HL-60 (cell line): ENCODE measurements at regions not wholly inside any gene's neighbourhood (a gene's known extent, or its start where the extent isn't known, plus 50 kb on each side); places are given as distances from the start of the nearest gene placed in this dataset.

Experiments
- DNase-seq, 2 experiments: peaks; one replicate each; pipeline ENCODE4 v3.0.0-alpha.2; 2010 to 2020; ENCODE audit warnings: low read depth in 1 of 2, low spot score in 1 of 2
- H3K27ac ChIP-seq: fragments of 250-450 bp; sonication (Bioruptor Pico); replicated peaks from 2 replicates; pipeline ENCODE4 v1.5.1; 2020; ENCODE audit warnings: mild to moderate bottlenecking, moderate library complexity
- H3K27me3 ChIP-seq: fragments of 250-450 bp; sonication (Bioruptor Pico); 2 replicates; pipeline ENCODE4 v1.5.1; 2021; ENCODE audit warnings: mild to moderate bottlenecking, moderate library complexity; ENCODE audit not compliant: insufficient read depth, poor library complexity, severe bottlenecking
- H3K4me3 ChIP-seq: replicated peaks from 2 replicates; pipeline ENCODE4 v1.5.1; 2011; ENCODE audit warnings: mild to moderate bottlenecking, control low read depth, low read length; ENCODE audit not compliant: insufficient read depth
- GABPA ChIP-seq: IDR thresholded peaks from 2 replicates; pipeline ENCODE4 v1.6.1; 2012; ENCODE audit warnings: low read depth
- POLR2AphosphoS5 ChIP-seq: IDR thresholded peaks from 2 replicates; pipeline ENCODE4 v1.6.1; 2012; ENCODE audit warnings: low read depth
- SPI1 ChIP-seq: IDR thresholded peaks from 2 replicates; pipeline ENCODE4 v1.6.1; 2012; ENCODE audit warnings: low read depth, mild to moderate bottlenecking, borderline replicate concordance
- TF ChIP-seq, protein P1 (sequence below): IDR thresholded peaks from one replicate; pipeline ENCODE4 v1.5.1; 2011; ENCODE audit warnings: low read length, control low read depth, inconsistent platforms; ENCODE audit not compliant: insufficient read depth
- TF ChIP-seq, protein P2 (sequence below): IDR thresholded peaks from 2 replicates; pipeline ENCODE4 v1.6.1; 2012; ENCODE audit warnings: low read depth; ENCODE audit not compliant: insufficient replicate concordance

GRCh38 chr12:114123108-114123507 is 157.0 kb upstream of the RBM19 start:
- TF ChIP-seq, protein P1, sequence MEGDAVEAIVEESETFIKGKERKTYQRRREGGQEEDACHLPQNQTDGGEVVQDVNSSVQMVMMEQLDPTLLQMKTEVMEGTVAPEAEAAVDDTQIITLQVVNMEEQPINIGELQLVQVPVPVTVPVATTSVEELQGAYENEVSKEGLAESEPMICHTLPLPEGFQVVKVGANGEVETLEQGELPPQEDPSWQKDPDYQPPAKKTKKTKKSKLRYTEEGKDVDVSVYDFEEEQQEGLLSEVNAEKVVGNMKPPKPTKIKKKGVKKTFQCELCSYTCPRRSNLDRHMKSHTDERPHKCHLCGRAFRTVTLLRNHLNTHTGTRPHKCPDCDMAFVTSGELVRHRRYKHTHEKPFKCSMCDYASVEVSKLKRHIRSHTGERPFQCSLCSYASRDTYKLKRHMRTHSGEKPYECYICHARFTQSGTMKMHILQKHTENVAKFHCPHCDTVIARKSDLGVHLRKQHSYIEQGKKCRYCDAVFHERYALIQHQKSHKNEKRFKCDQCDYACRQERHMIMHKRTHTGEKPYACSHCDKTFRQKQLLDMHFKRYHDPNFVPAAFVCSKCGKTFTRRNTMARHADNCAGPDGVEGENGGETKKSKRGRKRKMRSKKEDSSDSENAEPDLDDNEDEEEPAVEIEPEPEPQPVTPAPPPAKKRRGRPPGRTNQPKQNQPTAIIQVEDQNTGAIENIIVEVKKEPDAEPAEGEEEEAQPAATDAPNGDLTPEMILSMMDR, result no peak
- TF ChIP-seq, protein P2, sequence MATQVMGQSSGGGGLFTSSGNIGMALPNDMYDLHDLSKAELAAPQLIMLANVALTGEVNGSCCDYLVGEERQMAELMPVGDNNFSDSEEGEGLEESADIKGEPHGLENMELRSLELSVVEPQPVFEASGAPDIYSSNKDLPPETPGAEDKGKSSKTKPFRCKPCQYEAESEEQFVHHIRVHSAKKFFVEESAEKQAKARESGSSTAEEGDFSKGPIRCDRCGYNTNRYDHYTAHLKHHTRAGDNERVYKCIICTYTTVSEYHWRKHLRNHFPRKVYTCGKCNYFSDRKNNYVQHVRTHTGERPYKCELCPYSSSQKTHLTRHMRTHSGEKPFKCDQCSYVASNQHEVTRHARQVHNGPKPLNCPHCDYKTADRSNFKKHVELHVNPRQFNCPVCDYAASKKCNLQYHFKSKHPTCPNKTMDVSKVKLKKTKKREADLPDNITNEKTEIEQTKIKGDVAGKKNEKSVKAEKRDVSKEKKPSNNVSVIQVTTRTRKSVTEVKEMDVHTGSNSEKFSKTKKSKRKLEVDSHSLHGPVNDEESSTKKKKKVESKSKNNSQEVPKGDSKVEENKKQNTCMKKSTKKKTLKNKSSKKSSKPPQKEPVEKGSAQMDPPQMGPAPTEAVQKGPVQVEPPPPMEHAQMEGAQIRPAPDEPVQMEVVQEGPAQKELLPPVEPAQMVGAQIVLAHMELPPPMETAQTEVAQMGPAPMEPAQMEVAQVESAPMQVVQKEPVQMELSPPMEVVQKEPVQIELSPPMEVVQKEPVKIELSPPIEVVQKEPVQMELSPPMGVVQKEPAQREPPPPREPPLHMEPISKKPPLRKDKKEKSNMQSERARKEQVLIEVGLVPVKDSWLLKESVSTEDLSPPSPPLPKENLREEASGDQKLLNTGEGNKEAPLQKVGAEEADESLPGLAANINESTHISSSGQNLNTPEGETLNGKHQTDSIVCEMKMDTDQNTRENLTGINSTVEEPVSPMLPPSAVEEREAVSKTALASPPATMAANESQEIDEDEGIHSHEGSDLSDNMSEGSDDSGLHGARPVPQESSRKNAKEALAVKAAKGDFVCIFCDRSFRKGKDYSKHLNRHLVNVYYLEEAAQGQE, result no peak
- TF ChIP-seq GABPA (no peak), POLR2AphosphoS5 (no peak), SPI1 (no peak)
- Histone ChIP-seq H3K27ac (no peak overlapping the region), H3K27me3 (no peaks in the 10 kb centered on the region), H3K4me3 (no peak overlapping the region)
- no peak for DNase-seq

DNA sequence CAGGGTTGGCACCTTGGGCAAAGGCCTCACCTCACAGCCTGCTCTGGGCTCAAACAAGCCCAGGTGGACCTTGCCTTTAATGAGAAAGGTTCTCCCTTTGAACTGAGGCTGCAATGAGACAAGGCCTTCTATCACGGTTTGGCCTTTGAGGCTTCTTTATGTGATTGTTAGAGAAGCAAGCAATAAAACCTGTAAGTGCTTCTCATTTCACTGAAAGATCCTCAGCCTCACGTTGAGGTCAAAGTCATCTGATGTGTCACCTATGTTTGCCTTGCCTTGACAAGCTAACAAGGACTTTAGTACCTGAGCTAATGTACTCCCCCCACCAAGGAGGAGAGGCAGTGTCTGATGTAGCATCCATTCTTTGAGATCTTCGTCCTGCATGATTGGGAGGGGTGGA is 155.9 kb upstream of the RBM19 start:
- TF ChIP-seq SPI1, result no peak
- TF ChIP-seq GABPA, result no peak
- TF ChIP-seq, protein P1, result no peak
- TF ChIP-seq, protein P2, result no peak
- no peak for TF ChIP-seq POLR2AphosphoS5
- no peak overlapping the region for H3K4me3 ChIP-seq
- no peak for DNase-seq
- H3K27me3 ChIP-seq, result no peaks in the 10 kb centered on the region
- H3K27ac ChIP-seq, result no peak overlapping the region

- Histone ChIP-seq H3K4me3 (no peak overlapping the region), H3K27ac (no peak overlapping the region), H3K27me3 (no peaks in the 10 kb centered on the region)
- no peak for DNase-seq
- no peak for TF ChIP-seq SPI1
- TF ChIP-seq, protein P1, result no peak
- TF ChIP-seq, protein P2, result no peak
- no peak for TF ChIP-seq POLR2AphosphoS5
- no peak for TF ChIP-seq GABPA
Observed at GRCh38 chr12:114119316-114119715, 153.2 kb upstream of the RBM19 start.
